ENCODE measurements at regions not wholly inside any gene's neighbourhood (a gene's known extent, or its start where the extent isn't known, plus 50 kb on each side); places are given as distances from the start of the nearest gene placed in this dataset.
"Not testable (repeated sequence)": the region's sequence is repeated elsewhere in the genome, so short reads cannot be mapped to it uniquely, and the experiment has no call there.

DNA sequence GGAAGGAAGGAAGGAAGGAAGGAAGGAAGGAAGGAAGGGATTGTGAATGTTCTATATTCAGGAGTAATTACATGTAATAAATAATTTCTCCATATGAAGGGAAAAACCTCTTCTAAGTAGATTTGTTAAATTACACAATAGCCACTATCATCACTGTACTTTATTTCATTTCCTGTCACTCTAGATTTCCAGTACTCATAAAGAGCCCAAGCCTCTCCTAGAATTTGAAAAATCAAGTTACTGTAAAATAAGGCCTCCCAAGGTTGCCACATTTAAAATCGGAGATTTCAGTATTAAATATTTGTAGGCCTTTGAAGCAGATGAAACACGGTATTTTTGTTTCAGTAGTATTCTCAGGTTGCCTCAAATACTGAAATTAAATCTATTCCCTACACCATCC lies 499.0 kb downstream of the CDH10 start:
- DNase-seq = no peak

DNA sequence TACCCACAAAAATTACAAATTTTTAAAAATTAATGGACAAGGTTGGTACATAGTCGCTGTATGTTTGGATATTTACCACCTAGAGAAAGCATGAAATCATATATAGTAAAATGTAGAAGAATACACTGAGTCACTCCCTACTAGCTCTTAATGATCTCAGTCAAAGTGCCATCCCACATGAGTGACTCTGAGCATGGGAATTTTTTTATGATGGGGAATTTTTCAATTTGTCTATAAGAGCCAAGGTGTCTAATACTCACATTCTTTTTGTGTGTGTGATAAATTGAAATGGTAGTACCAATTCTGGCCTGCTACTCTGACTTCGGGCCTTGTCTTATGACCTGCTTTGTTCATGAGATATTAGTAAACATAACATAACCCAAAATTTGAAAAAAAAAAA lies 483.2 kb downstream of the CDH10 start:
- no peak for DNase-seq

DNA sequence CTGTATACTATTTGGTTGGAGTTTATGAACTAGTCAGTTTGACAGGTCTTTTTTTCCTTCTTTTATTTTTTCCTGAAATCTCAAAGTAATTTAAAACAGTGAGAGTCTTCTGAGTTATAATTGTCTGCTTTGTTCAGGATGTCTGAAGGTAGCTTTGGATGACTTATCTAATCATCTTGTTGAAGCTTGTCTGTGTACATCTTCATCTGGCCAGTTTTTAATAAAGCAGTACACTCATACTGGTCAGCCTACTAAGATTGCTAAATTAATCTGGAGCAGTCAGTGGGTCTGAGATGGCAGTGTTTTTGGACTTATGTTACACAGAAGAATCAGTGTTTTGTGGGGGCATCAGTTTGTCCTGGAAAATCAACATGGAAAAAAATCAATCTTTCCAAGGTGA lies 482.4 kb downstream of the CDH10 start:
- no peak for DNase-seq

DNA sequence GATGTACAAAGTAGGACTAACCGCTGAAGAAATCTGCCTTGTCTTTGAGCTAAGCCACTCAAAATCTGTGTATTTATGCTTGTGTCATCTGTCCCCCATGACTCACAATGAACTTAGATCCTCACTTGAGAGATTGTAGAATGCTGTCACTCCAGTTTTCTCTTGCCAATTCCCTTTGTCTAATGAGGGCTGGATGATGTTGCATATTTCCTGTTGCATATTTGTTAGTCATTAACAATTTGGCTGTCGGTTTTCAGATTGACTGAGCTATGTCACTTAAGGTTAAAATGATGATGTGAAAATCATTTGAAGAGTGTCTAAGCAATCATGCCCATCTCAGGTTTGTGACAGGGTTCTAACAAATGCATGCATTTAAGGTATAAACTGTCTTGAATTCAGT lies 481.7 kb downstream of the CDH10 start:
- DNase-seq = no peak

DNA sequence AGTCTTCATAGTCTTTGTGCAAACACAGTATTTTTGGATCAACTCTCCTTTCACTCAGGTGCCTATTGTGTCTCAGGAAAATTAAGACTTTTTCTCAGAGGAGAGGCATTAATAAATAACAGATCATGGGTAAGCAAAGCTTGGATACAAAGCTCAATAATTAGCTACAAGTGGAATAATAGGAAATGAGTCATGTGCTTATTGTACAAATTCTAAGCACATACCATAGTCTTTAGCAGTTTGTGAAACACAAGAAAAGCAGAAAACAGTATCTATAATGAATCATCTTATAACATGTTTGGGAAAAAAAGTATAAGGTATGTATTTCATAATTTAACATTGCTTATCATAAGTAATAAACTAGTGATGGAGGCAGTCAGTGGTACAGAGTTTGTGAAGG lies 477.0 kb downstream of the CDH10 start:
- no peak for DNase-seq

DNA sequence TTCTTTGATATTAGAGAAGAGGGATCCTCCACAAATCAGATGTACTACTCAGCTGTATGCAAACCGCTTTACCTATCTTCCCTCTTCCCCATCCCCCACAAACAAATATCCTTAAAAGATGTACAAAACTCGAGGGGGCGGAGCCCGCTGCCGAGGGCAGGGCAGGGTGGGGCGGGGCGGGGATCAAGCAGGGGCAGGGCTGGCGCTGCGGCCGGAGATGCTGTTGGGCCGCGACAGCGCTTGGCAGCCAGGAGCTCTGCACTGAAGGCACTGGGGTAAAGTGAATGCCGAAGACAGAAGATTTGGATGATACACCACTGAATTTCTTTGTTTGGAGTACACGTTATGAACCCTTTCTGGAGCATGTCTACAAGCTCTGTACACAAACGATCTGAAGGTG lies 474.8 kb downstream of the CDH10 start:
- DNase-seq = no peak

DNA sequence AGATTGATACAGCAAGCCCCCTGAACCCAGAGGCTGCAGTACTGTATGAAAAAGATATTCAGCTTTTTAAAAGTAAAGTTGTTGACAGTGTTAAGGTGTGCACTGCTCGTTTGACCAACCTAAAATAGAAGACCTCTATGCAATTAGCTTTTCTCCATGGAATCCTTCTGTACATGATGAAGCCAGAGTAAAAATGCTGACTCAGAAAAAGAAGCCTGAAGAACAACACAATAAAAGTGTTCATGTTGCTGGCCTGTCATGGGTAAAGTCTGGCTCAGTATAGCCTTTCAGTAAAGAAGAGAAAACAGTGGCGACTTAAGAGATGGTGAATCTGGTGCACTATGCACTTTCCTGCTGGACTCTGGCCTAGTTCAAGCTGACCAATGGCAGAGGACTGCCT lies 473.8 kb downstream of the CDH10 start:
- not testable (repeated sequence) for DNase-seq

DNA sequence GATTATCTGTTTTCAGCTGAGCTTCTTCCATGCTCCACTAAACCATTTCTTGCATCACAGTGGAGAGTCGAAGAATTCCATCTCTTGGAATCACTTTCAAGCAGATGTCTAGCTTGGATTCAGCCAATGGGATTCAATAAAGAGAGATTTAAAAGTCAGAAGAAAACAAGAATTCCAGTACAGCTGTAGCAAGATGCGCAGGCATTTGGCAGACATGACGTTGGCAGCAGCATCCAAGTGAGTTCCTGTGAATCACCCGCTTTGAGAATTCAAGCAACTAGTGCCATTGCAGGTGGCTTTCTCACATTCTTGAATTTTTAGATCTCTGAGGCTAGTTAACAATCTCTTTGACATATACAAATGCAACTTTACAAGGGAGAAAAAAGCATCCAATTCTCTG lies 467.0 kb downstream of the CDH10 start:
- no peak for DNase-seq

DNA sequence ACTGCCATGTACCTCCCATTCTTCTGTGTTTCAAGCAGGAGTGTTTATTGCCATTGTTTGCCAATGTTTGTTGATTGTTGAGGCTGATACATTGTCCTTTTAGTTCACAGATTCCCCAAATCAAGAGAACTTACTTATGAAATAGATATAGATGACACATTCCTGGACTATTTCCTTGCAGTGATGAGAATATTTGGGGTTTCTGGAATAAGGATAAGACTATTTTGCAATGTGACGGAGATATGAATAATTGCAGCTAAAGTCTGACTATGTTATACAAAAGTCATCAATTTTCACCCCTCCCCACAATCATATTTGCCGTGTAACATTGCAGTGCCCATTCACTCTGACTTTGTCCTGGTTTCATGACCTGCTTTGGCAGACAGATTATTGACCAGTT lies 460.8 kb downstream of the CDH10 start:
- DNase-seq = no peak

DNA sequence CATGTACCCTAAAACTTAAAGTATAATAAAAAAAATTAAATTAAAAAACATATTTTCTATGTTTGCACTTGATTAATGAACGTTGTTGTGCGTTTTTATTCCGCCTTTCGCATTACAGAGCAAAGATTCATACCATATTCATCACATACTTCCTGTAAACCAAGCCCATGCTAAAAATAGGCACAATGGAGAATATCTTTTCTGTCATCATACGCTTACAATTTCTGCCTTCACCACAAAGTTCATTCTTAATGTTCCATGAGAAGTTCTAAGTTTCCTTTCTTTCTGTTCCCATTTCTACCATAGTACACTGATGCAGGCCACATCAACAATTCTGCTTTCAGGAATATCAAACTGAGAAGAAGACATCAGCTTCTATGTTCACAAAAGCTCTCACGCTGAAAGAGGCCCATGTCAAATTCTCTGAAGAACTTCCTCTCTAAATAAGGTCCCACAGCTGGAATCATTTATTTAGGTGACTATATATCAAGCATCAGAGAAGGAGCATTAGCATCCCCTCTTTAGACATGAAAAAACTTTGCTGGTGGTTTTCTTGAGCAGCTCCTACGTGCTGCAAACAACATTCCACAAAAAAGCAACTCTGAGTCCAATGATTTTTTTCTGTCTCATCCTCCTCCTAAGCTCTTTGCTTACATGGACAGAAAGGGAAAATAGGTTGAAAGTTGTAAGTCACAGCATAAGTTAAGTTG lies 456.4 kb downstream of the CDH10 start:
- DNase-seq = no peak

DNA sequence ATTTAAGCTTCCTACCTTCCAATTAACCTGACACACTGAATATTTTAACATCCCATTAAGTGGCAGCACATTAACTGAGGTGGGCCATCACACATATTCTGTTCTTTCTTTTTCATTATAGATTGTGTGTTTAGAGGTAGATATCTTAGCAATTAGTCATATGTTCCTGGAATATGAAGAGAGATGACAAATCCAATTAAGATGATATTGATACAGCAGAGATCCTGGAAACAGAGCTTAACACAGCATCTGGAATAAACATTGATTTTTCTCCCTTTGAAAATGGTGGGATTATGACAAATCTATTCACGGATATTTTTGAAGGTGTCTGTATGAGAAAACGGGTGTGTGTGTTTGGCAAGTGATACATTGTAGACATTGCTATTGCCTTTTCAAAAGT lies 448.0 kb downstream of the CDH10 start:
- no peak for DNase-seq

DNA sequence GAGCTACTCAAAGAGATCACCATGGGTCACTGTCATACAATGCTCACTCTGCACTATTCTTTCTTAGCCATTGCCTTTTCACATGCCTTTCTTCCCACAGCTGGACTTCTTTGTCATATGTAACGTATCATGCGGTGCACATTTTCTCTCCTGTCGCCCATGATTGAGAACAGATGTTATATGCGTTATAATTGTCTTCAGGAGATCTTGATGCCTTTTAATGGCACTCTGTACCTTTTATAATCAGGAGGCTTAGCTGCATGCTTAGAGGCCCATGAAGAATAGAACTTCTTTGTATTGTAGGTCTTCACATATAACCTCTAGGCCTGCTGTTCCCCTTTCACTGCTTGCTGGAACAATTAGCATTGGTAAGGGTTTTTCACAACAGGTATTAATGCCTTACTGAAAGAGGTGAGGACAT lies 436.1 kb downstream of the CDH10 start:
- no peak for DNase-seq

DNA sequence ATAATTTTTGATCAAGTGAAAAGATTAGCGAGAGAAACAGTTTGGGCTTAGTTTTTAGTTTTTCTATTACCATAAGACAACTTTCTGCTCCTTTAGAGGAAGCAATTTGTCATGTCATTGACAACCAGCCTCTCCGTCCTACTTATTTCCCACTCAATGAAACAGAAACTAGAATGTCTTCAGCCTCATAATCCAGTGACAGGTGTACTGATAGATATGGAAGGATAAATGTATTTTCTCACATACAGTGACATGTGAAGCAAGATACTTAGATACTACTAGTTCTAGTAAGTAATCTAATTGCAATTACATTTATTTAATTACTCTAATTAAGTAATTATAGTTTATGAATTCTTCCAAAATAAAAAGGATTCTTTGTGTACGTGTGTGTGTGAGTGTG lies 429.7 kb downstream of the CDH10 start:
- DNase-seq = no peak

DNA sequence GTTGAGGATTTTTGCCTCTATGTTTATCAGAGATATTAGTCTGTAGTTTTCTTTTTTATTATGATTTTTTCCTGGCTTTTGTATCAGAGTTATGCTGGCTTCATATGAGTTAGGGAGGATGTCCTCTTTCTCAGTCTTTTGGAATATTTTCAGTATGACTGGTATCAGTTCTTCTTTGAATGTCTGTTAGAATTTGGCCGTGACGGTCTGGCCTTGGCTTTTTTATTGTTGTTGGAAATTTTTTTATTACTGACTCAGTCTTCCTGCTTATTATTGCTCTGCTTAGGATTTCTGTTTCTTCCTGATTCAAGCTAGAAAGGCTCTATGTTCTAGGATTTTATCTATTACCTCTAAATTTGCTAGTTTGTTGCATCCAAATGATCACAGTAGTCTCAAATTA lies 421.9 kb downstream of the CDH10 start:
- no peak for DNase-seq

DNA sequence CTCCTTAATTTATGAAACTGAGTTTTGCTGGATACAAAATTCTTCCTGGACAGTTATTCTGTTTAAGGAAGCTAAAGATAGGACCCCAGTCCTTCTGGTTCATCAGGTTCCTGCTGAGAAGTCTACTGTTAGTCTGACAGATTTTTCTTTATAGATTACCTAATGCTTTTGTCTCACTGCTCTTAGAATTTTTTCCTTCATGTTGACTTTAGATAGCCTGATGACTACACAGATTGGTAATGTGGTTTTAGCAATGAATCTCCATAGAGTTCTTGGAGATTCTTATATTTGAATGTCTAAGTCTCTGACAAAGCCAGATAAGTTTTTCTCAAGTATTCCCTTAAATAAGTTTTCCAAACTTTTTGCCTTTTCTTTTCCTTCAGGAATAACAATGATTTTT lies 419.7 kb downstream of the CDH10 start:
- no peak for DNase-seq

DNA sequence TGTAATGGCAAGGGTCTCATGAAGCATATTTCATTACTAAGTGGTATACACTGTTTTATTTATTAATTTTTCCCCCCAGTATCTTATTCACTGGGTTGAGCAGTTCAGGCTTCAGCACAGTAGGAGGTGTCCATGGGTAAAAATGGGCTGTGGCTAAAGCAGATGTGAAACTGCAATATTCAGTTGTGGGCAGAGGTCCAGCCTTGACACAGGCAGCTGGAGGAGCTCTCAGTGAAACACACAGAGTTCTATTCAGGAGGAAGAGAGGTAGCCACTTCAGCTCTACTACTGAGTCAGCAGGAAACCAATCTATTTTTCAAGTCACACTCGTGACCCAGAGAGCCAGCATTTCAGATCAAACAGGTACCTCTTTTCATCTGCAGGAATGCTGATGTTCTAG lies 418.3 kb downstream of the CDH10 start:
- DNase-seq = no peak

DNA sequence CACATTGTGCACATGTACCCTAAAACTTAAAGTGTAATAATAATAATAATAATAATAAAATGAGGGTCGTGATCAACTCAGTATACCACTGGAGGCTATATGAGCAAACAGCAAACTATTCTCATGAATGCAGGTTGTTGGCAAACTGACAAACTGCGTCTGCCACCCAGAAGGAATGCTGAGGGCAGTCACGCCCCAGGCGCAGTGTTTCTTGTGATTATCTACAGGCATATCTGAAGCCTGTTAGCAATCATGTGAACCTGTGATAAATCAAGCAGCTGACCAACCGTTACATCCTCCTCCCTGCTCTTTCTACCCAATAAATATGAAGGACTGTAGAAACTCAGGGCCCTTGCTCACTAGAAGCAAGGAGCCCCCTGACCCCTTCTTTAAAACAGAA lies 416.9 kb downstream of the CDH10 start:
- not testable (repeated sequence) for DNase-seq

DNA sequence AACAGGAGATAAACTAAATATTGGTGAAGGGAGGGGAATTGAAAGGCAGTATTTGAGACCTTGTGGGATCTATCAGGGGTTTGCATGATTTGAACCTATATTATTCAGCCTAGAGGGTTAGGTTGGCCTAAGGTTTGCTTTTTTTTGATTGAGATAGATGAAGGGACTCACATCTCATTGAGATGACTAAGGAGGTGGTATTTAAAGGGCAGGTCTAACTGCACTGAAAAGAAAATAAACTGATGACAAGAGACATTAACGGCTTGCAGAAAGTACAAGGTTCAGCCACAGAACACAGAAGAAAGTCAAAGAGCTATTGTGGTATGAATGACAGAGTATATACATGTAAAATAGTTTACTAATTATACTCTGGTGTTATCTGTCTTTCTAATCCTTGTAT lies 412.7 kb downstream of the CDH10 start:
- no peak for DNase-seq

DNA sequence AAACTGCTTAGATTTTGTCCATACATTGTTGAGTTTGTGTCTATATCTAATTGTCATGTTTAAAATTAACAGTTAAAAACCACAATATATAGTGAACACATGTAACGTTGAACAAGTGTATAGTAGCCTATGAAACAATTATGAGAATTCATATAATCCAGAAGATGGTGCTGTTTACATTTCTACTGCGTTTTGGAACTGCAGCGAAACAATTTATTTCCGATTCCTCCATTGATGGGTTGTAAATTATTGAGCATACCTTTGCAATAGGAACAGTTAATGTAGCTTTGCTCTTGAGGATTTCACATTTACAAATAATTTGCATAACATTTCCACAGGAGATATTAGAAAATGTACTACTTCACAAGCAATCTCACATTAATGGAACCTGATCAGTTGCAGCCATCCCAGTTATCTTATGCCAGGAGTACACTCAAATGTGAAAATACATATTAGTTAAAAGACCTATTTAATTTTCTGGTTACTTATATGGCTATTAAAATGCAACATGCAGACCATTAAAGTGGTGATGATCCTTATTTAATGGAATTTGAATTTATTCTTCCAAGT lies 411.8 kb downstream of the CDH10 start:
- no peak for DNase-seq

DNA sequence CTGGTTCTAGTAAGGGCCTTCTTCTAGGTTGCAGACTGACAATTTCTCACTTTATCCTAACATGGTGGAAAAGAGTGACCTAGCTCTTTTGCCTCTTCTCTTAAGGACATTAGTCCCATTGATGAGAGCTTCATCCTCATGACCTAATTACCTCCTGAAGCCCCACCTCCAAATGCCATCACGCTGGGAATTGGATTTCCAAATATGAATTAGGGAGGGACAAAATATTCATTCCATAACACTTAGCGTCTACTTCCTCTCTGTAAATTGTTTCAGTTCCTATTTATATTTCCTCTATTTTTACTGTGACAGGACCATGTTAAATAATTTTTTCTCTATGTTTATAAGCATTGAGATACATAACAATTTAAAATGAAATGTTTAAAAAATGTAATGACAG lies 408.8 kb downstream of the CDH10 start:
- no peak for DNase-seq

DNA sequence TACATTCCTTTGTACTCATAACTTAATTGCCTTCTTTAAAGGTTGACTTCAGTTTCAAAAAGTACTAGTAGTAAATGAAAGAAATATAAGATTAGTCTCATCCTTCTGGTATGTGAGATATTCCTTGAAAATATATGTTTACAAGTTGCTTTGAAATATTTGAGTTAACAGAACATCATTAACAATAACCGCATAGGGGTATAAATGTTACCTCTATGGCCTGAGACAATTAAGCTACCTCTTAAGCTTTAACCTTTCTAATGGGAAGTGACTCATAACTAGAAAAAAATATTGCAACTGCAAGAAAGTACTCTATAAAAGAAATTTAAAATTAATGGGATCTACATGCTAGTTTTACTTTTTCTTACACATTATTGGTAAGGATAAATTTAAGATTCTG lies 399.0 kb downstream of the CDH10 start:
- no peak for DNase-seq

DNA sequence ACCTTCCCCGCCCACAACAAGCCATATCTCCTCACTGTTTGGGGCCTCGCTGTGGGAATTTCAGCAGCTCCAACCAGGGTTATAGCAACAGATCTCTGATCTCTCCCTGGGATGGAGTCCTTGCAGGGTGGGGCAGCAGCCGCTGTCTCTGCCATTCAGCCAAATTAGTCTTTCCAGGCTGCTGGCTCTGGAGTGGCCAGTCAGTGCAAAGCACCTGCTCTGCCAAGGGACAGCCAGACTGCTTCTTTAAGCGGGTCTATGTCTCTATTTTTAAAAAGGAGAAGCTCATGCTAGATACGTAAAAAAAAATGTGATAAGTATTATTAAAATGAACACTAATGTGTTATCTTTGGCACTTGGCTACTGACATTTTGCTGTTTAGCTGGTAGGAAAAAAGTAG lies 380.2 kb downstream of the CDH10 start:
- no peak for DNase-seq

DNA sequence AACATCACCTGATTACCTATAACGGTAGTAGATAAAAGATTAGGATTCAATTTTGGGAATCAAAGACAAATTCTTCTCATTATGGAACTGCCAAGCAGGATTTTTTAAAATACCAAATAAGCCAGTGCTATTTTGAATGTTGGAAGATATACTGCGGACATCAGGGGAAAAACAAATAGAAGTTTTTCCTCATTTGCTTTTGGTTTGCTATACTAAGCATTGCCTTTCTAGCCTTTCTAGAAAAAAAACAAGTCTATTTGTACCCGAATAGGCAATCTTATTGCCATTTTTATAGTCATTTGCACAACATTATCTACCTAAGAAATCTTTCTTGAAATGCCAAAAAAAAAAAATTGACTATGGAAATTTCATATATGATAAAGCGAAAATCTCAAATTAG lies 379.5 kb downstream of the CDH10 start:
- no peak for DNase-seq

DNA sequence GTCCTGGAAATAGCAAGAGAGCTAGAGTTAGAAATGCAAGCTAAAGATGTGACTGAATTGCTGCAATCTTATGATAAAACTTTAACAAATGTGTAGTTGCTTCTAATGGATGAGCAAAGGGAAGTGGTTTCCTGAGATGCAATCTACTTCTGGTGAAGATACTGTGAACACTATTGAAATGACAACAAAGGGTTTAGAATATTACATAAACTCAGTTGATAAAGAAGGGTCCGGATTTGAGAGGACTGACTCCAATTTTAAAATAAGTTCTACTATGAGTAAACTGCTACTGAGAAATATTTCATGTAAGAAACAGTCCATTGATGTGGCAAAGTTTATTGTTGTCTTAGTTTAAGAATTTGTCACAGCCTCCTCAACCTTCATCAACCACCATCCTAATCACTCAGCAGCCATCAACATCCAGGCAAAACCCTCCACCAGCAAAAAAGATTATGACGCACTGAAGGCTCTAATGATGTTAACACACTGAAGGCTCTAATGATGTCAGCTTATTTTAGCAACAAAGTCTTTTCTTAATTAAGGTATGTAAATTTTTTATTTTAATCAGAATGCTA lies 376.2 kb downstream of the CDH10 start:
- DNase-seq = no peak

DNA sequence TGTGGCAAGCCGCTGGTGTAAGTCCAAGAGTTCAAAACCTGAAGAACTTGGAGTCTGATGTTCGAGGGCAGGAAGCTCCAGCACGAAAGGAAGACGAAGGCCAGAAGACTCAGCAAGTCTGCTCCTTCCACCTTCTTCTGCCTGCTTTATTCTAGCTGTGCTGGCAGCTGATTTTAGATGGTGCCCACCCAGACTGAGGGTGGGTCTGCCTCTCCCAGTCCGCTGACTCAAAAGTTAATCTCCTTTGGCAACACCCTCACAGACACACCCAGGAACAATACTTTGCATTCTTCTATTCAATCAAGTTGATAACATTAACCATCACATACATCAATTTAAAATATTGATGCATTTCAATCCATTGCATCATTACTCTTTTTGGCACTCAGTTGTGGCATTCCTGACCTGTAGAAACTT lies 373.1 kb downstream of the CDH10 start:
- DNase-seq = not testable (repeated sequence)

All from activated CD4-positive, alpha-beta T cell treated with anti-CD3 and anti-CD28 coated beads, Interleukin-2, amount 50 U/mL, for 16 hours (primary cell).